ENCODE measurements at regions not wholly inside any gene's neighbourhood (a gene's known extent, or its start where the extent isn't known, plus 50 kb on each side); places are given as distances from the start of the nearest gene placed in this dataset.

DNA sequence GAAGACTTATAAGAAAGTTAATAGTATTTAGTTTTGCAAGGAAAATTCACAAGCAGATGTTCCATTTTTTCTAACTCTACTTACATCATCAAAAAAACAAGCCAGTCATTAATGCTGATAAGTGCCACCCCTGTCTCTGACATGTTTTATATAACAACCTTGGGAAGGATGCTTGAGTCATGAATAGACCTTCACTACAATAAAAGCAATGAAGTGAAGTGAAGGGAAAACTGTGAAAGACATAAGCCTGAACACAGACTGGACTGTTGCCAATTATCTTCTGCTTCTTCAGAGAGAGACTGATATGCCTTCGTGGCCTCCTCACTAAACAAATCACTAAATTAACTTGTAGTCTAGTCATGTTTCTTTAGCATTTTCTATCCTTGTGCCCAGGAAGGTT lies 353.2 kb downstream of the PDHA2 start:
- no peak for FAIRE-seq

DNA sequence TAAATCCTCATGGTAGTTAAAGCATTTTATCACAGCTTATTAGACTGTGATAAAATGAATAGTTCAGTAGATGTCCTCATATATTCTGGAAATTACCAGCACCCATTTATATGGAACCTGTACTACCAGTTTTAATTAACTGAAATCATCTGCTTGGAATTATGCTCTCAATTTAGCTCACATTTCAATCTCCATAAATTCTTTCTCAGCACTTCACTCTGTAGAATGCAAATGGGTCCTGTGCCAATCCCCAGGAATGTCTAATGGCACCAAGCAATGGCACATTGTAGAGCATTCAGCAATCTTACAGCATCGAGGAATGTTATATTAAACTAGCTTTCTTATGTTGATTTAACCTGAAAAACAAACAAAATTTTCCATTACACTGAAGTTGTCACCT lies 355.1 kb downstream of the PDHA2 start:
- no peak for FAIRE-seq

DNA sequence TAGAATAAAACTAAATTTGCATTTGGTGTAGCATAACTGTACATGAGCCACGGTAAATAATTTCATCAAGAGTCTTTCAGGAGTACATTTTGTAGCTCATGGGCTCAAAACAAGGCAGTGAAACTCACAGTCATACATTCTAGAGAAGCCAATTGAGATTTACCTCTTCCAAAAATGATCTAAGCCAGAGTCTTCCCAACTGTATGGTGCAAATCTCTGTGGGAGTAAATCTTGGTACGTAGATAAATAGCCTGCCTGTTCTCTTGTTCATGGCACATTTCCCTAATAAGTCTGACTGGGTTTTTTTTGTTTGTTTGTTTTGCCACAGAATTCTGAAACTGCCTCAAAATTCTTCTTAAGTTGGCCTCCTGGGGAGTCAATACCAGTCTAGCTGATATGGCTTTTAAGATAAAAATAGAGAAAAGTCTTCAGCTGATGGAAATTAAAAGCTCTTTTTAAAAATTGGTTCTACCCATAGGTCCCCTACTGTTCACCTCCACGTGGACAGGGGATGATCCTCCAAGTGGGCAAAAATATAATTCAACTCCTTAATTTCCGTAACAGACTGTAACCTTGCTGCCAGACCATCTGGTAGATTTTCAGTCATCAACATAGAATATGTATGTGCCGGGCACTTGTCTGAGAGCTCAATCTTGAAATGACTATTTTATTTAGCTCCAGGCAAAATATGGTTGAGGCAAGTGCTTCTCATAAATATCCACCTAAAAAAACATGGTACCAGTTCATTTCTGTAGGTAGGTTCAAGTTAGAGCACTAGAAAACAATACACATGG lies 365.4 kb downstream of the PDHA2 start:
- peak; percentile 98 for FAIRE-seq

DNA sequence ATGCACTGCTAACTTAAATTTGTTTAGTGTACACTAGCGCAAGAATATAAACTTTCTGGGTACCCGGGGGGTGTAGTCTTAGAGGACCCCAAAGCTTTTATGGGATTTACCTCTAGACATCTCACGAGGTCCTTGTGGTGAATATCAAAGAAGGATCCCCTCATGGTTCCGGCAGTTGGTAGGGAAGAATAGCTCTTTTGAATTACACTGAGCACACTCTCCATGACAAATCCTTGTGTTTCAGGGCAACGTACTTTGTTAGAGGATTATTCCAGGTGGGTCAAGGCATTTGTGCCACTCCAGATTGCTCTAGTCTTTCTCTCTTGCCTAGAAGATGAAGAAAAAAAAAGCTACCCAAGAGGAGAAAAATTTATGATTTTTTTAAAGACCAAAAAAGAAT lies 387.6 kb downstream of the PDHA2 start:
- no peak for FAIRE-seq

DNA sequence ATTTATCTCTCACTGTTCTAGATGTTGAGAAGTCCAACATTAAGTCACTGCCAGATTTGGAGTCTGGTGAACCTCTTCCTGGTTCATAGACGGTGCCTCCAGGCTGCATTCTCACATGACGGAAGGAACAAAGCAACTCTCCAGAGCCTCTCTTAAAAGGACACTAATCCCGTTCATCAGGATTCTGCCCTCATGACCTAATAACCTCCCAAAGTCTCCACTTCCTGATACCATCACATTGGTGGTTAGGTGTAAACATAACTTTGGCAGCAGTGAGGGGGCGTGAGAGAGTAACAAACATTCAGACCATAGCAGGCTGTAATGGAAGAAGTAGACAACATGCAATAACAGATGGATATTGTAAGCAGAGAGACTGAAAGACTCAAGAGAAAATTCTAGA lies 388.6 kb downstream of the PDHA2 start:
- FAIRE-seq = no peak

DNA sequence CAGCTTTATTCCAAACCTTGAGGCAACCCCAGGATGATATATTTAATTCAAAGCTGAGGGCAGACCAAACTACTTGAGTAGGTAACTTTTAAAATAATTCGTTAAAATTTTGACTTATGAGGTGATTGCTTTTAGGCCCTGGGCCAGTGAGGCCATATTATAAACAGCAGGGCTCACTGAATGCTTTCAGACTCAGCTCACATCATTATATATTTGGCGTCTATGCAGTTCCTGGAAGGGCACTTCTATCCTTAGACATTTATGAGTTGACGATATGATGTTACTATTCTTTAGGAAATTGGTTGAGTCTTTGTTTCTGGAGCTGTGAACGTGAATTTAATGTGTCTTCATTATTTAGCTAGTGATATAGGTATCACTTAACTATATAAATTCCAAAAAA lies 400.1 kb downstream of the PDHA2 start:
- FAIRE-seq = no peak

- FAIRE-seq = no peak
Measured at GRCh38 chr4:96241819-96242218, 401.9 kb downstream of the PDHA2 start.

GRCh38 chr4:96247096-96247495 lies 407.2 kb downstream of the PDHA2 start:
- no peak for FAIRE-seq

DNA sequence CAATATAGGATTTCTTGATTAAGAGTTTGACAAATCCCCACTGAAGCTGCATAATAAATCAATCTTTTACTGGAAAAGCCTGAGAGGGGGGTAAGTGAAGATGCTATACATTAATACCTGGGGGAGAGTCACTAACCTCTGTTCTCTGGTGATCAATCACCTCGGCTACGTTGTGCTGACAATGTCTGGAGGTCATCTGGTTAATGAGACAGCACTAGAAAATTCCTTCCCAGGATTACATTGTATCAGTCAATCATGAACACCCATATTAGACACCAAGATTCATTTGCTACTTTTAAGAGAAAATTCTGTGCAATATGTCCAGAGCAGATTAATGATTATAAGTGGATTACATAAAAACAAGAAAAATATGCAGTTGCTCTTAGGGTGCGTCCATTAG lies 408.3 kb downstream of the PDHA2 start:
- no peak for FAIRE-seq

GRCh38 chr4:96260064-96260682 lies 420.3 kb downstream of the PDHA2 start:
- no peak for FAIRE-seq

GRCh38 chr4:96262057-96262456 lies 422.2 kb downstream of the PDHA2 start:
- FAIRE-seq = no peak

GRCh38 chr4:96263291-96263690 lies 423.4 kb downstream of the PDHA2 start:
- FAIRE-seq = no peak

DNA sequence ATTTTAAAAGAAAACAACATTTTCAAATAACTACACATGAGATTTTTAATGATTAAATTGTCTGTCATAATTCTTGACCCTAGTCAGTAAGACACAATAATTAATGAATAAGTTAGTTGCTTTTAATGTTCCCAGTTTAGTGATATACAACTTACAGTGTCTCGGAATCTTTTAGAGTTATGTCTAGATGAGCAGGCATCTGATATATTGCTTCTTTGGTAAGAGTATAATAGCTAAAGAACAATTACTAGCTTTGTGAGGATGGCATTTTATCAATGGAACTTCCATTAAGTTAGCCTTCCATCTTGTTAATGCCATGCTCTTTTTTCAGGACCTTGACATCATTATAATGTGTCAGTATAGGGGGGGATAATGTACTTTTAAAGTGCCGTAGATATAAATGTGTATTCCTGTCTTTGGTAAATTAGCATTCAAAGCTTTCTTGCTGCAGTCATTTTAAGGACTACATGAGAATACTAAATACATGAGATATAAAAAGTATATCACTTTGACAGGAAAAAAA lies 425.1 kb downstream of the PDHA2 start:
- peak; percentile 62 for FAIRE-seq

GRCh38 chr4:96293806-96294205 lies 453.9 kb downstream of the PDHA2 start:
- FAIRE-seq = no peak

DNA sequence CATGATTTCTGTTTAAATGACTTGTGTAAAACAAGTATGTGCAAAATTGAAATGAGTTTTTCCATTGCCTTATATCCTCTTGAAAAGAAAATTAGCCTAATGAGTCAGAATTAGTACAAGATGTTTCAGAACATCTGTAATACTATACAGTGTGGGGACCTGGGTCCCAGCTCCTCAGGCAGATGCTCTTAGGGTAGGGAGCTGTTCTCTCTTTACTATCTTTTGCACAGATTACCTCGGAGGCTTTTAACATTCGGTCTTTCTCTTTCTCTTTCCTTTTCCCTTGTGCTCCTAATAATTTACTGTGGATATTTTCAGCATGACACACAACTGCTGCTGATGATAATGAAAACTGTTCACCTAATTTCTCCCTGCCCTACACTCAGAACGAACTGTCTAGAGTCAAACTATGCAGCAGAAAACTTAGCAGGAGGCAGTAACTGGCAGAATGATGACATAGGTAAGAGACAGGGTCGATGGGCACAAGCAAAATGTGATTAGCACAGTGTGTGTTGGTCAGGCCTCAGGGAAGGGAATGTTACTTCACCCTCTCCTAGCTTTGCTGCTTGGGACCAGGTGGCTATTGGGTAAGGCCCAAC lies 455.3 kb downstream of the PDHA2 start:
- no peak for FAIRE-seq

- FAIRE-seq = no peak
Measured at GRCh38 chr4:96301715-96302114, 461.8 kb downstream of the PDHA2 start.

DNA sequence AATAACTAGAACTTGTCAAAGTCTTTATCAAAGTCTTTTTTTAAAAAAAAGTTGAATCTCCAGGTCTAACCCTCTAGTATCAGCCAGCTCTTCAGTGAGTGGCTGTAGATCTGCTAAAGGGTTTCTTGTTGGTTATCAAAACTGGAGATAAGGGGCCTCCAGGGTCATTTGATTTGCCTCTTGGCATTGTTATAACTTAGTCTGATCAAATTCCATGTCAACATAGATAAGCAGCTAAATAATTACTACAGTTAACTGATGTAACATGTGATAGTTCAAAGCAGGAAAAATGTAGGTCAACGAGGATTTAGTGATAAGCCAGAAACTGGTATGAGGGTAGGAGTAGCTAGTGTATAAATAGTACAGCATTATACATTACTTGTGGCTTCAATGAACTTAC lies 465.1 kb downstream of the PDHA2 start:
- FAIRE-seq = no peak

GRCh38 chr4:96312046-96312685 lies 472.3 kb downstream of the PDHA2 start:
- FAIRE-seq = no peak

DNA sequence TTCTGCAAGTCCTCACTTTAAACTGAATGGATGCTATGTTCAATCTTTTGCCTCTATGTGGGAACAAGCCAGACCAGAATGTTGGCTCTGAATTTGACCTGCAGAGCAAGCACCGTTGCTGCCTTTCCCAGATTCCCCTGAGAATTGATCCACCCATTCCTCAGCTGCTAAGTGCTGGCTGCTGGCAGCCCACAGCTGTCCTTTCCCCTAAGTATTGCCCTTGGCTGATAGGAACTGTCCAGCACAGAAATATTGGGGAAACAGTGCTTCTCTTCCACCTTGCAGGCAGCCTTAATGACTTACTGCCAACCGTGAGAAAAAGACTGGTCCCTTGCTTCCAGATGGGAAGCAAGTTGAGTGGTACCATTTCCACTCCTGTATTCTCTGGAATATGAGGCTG lies 475.9 kb downstream of the PDHA2 start:
- no peak for FAIRE-seq

- FAIRE-seq = no peak
Measured at GRCh38 chr4:96316776-96317175, 476.9 kb downstream of the PDHA2 start.

DNA sequence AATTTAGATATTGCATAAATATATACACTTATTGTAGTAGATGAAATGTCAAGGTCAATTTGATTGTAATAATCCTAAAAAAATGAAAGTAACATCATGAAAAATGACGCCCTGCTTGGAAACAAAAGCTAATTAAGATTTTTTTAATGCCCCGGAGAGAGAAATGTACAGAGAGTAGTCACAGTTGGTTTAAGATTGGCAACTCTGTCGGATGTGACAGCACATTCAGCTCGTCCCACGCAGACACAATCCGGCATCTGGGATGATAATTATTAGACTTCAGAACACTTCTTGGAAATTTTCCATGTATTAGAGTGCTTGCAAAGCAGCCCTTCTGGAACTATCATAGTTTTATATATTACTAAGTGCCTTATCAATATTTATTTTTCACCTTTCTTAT lies 478.0 kb downstream of the PDHA2 start:
- no peak for FAIRE-seq

DNA sequence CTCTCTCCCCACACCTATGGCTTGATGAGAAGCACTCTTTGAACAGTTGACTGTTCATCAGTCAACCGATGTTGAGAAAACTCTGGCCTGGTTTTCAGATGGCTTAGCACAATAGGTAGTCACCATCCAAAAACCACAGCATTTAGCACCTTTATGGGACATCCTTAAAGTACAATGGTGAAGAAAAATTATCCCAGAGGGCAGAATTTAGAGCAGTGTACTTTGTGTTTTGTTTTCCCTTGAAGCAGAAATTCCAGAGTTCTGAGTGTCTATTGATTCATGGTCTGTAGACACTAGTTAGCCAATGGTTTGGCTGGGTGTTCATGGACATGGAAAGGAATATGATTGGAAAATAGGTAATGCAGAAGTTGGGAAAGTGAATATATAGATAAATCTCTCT lies 487.0 kb downstream of the PDHA2 start:
- no peak for FAIRE-seq

- FAIRE-seq = no peak
Measured at GRCh38 chr4:96342196-96342595, 502.3 kb downstream of the PDHA2 start.

All from islet of Langerhans (tissue), 1 donor.